ENCODE measurements at regions not wholly inside any gene's neighbourhood (a gene's known extent, or its start where the extent isn't known, plus 50 kb on each side); places are given as distances from the start of the nearest gene placed in this dataset.
A peak's percentile ranks its signal among the peaks of the same experiment; 100 is the strongest.
"Not testable (repeated sequence)": the region's sequence is repeated elsewhere in the genome, so short reads cannot be mapped to it uniquely, and the experiment has no call there.

GRCh38 chr17:22044706-22045246 lies 352.5 kb downstream of the KCNJ18 start:
- H3K4me1 ChIP-seq; H3K36me3 ChIP-seq; H3K4me3 ChIP-seq; H3K27me3 ChIP-seq; H3K9me3 ChIP-seq; H3K27ac ChIP-seq; ATAC-seq; DNase-seq; intact Hi-C loops (cut with DNase I): not testable (repeated sequence)
- 65 to 88% (median 80%) methylated on average over 25 to 32 of the region's 32 CpGs for WGBS, 4 donors

DNA sequence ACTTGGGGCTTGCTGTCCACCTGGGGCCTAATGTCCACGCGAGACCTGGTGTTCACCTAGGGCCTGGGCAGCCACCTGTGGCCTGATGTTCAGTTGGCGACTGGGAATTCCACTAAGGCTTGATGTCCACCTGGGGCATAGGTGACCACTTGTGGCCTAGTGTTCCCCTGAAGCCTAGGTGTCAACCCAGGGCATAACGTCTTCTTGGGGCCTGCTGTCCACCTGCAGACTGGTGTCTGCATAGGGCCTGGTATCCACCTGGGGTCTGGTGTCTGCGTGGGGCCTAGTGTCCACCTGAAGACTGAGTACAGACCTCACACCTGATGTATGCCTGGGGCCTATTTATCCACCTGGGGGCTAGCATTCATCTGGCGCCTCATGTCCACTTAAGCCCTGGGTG lies 355.2 kb downstream of the KCNJ18 start:
- DNase-seq; H3K27ac ChIP-seq; intact Hi-C loops (cut with DNase I); H3K27me3 ChIP-seq; H3K4me3 ChIP-seq; ATAC-seq; H3K9me3 ChIP-seq; H3K4me1 ChIP-seq; H3K36me3 ChIP-seq: not testable (repeated sequence)
- 64 to 77% (median 67%) methylated on average over 5 to 6 of the region's 6 CpGs for WGBS, 4 donors

GRCh38 chr17:22048226-22048625 lies 355.9 kb downstream of the KCNJ18 start:
- not testable (repeated sequence) for H3K36me3 ChIP-seq

GRCh38 chr17:22050766-22051165 lies 358.4 kb downstream of the KCNJ18 start:
- ATAC-seq; H3K4me1 ChIP-seq; intact Hi-C loops (cut with DNase I); H3K9me3 ChIP-seq; DNase-seq; H3K27me3 ChIP-seq; H3K4me3 ChIP-seq; H3K36me3 ChIP-seq; H3K27ac ChIP-seq: not testable (repeated sequence)
- 15 to 33% (median 22%) methylated on average over 2 to 3 of the region's 3 CpGs; no CpG with 5 or more reads in 1 of the 4 donors for WGBS, 4 donors

More at GRCh38 chr17:22048226-22048625, 355.9 kb downstream of the KCNJ18 start:
- DNase-seq; H3K4me1 ChIP-seq; H3K9me3 ChIP-seq; H3K4me3 ChIP-seq; ATAC-seq; H3K27me3 ChIP-seq; H3K27ac ChIP-seq; intact Hi-C loops (cut with DNase I): not testable (repeated sequence)
- WGBS, 4 donors: 59 to 86% (median 72%) methylated on average over 4 to 5 of the region's 5 CpGs

- intact Hi-C loops (cut with DNase I); H3K9me3 ChIP-seq; H3K27ac ChIP-seq; H3K27me3 ChIP-seq; H3K4me1 ChIP-seq; H3K36me3 ChIP-seq; DNase-seq; ATAC-seq; H3K4me3 ChIP-seq: not testable (repeated sequence)
These were observed 360.4 kb downstream of the KCNJ18 start for GRCh38 chr17:22052715-22053114.

GRCh38 chr17:22056566-22056965 lies 364.2 kb downstream of the KCNJ18 start:
- H3K27me3 ChIP-seq; H3K27ac ChIP-seq; intact Hi-C loops (cut with DNase I); H3K4me1 ChIP-seq; H3K36me3 ChIP-seq; ATAC-seq; DNase-seq; H3K9me3 ChIP-seq; H3K4me3 ChIP-seq: not testable (repeated sequence)
- WGBS, 4 donors: 17 to 50% (median 36%) methylated on average over 1 of the region's 1 CpG

GRCh38 chr17:22075918-22076317 lies 383.6 kb downstream of the KCNJ18 start:
- H3K4me3 ChIP-seq; H3K27ac ChIP-seq; intact Hi-C loops (cut with DNase I); DNase-seq; ATAC-seq; H3K36me3 ChIP-seq; H3K9me3 ChIP-seq; H3K27me3 ChIP-seq; H3K4me1 ChIP-seq: not testable (repeated sequence)
- 81 to 88% (median 85%) methylated on average over 4 of the region's 4 CpGs for WGBS, 4 donors

DNA sequence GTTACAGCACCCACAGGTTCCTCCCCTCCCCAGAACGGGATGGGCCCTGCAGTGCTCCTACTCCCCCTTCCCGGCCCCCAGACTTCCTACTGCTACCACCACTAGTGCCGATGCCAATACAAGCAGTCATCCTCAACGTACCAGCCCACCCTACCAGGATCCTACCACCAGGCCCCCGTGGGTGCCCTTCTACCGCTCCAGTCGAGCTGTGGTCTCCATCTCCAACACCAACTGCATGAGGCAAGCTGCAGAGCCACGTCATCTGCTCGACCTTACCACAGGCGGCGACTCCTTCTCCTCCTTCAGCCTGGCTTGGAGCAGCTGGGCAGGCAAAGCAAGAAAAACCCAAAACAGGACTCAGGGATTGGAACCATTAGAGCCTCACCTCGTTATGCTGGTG lies 396.3 kb downstream of the KCNJ18 start:
- 65 to 74% (median 70%) methylated on average over 11 to 12 of the region's 12 CpGs for WGBS, 4 donors
- intact Hi-C loops (cut with DNase I): not testable (repeated sequence)

More for the DNA sequence above, 396.3 kb downstream of the KCNJ18 start:
- not testable (repeated sequence) for H3K27ac ChIP-seq, H3K27me3 ChIP-seq, H3K9me3 ChIP-seq, H3K36me3 ChIP-seq, H3K4me3 ChIP-seq, ATAC-seq, H3K4me1 ChIP-seq
- peak in 1 of 5 donors; percentile 11 for DNase-seq
